HEK293 (cell line): ENCODE measurements at regions not wholly inside any gene's neighbourhood (a gene's known extent, or its start where the extent isn't known, plus 50 kb on each side); places are given as distances from the start of the nearest gene placed in this dataset.

Source experiments
- CTCF ChIA-PET: fragments of 350-600 bp; formaldehyde crosslinking; extraction: SDS; loops from one replicate; lab custom pipeline; 2021; ENCODE audit warnings: antibody characterized with exemption; lab: Yijun Ruan, JAX
- POLR2A ChIA-PET: fragments of 300-600 bp; formaldehyde crosslinking; extraction: SDS; loops from one replicate; lab custom pipeline; 2020; ENCODE audit warnings: antibody characterized with exemption, inconsistent platforms; lab: Yijun Ruan, JAX
- H3K27ac ChIP-seq: fragments of 200-500 bp; sonication (Bioruptor generic); 2 replicates; pipeline ENCODE4 v1.5.1; 2014; ENCODE audit warnings: low read depth, low read length, control low read depth, inconsistent platforms; ENCODE audit errors: extremely low read depth
- H3K36me3 ChIP-seq, 2 experiments: fragments of 200-500 bp in 1 of 2; sonication (Bioruptor generic) in 1 of 2; 1 replicate in 1 of 2; 2 replicates in 1 of 2; pipeline ENCODE4 v1.5.1; 2014 to 2017; ENCODE audit warnings: inconsistent platforms in 2 of 2, low read length in 2 of 2; ENCODE audit not compliant: control insufficient read depth in 2 of 2, insufficient read depth in 1 of 2
- H3K4me1 ChIP-seq: fragments of 200-500 bp; sonication (Bioruptor generic); 2 replicates; pipeline ENCODE4 v1.5.1; 2014; ENCODE audit warnings: mild to moderate bottlenecking, low read length, inconsistent platforms; ENCODE audit not compliant: control insufficient read depth, insufficient read depth
- H3K4me3 ChIP-seq: 2 replicates; pipeline ENCODE4 v1.5.1; 2011; ENCODE audit warnings: low read depth, mild to moderate bottlenecking, control low read depth, low read length, moderate library complexity
- H3K9me3 ChIP-seq: fragments of 200-500 bp; sonication (Bioruptor generic); 2 replicates; pipeline ENCODE4 v1.5.1; 2014; ENCODE audit warnings: low read depth, low read length, inconsistent platforms; ENCODE audit not compliant: control insufficient read depth, insufficient read depth
- OSR2 ChIP-seq: fragments of 450-650 bp; formaldehyde crosslinking; IDR thresholded peaks from 2 replicates; pipeline ENCODE4 v1.5.1; 2016; ENCODE audit warnings: missing biosample characterization, missing genetic modification characterization
- TCF7L2 ChIP-seq: IDR thresholded peaks from 2 replicates; pipeline ENCODE4 v1.6.1; 2011; ENCODE audit warnings: low read depth, mild to moderate bottlenecking, inconsistent platforms, low read length, moderate library complexity, borderline replicate concordance
- ZBTB1 ChIP-seq: fragments of 450-650 bp; formaldehyde crosslinking; IDR thresholded peaks from 2 replicates; pipeline ENCODE4 v1.5.1; 2016; ENCODE audit warnings: missing biosample characterization, missing genetic modification characterization
- ZFHX2 ChIP-seq: fragments of 450-650 bp; formaldehyde crosslinking; conservative IDR thresholded peaks from 2 replicates; pipeline ENCODE4 v1.5.1; 2016; ENCODE audit warnings: missing biosample characterization, missing genetic modification characterization
- ZIC2 ChIP-seq: fragments of 450-650 bp; formaldehyde crosslinking; IDR thresholded peaks from 2 replicates; pipeline ENCODE4 v1.5.1; 2016; ENCODE audit warnings: missing biosample characterization, missing genetic modification characterization
- ZNF10 ChIP-seq: fragments of 450-650 bp; formaldehyde crosslinking; IDR thresholded peaks from 2 replicates; pipeline ENCODE4 v1.5.1; 2017; ENCODE audit warnings: missing biosample characterization, missing genetic modification characterization
- ZNF140 ChIP-seq: fragments of 450-650 bp; formaldehyde crosslinking; IDR thresholded peaks from 2 replicates; pipeline ENCODE4 v1.5.1; 2016; ENCODE audit warnings: missing biosample characterization, missing genetic modification characterization
- ZNF2 ChIP-seq: fragments of 450-650 bp; formaldehyde crosslinking; IDR thresholded peaks from 2 replicates; pipeline ENCODE4 v1.5.1; 2016; ENCODE audit warnings: missing biosample characterization, missing genetic modification characterization
- ZNF214 ChIP-seq: fragments of 450-650 bp; formaldehyde crosslinking; IDR thresholded peaks from 2 replicates; pipeline ENCODE4 v1.5.1; 2017; ENCODE audit warnings: missing biosample characterization, mild to moderate bottlenecking, missing genetic modification characterization, borderline replicate concordance
- ZNF335 ChIP-seq: fragments of 450-650 bp; formaldehyde crosslinking; conservative IDR thresholded peaks from 2 replicates; pipeline ENCODE4 v1.5.1; 2016; ENCODE audit warnings: missing biosample characterization, missing genetic modification characterization
- ZNF394 ChIP-seq: fragments of 450-650 bp; formaldehyde crosslinking; IDR thresholded peaks from 2 replicates; pipeline ENCODE4 v1.5.1; 2016; ENCODE audit warnings: missing biosample characterization, missing genetic modification characterization, mild to moderate bottlenecking, moderate library complexity, borderline replicate concordance
- TF ChIP-seq, protein P1 (sequence below): fragments of 450-650 bp; formaldehyde crosslinking; IDR thresholded peaks from 2 replicates; pipeline ENCODE4 v1.5.1; 2016; ENCODE audit warnings: missing biosample characterization, missing genetic modification characterization, low read depth
- TF ChIP-seq, protein P2 (sequence below): fragments of 450-650 bp; formaldehyde crosslinking; IDR thresholded peaks from 2 replicates; pipeline ENCODE4 v1.5.1; 2017; ENCODE audit warnings: missing biosample characterization, missing genetic modification characterization
- TF ChIP-seq, protein P3 (sequence below): IDR thresholded peaks from 2 replicates; pipeline ENCODE4 v1.6.1; 2011; ENCODE audit warnings: mild to moderate bottlenecking, low read depth, low read length, borderline replicate concordance
- TF ChIP-seq, protein P4 (sequence below): fragments of 450-650 bp; formaldehyde crosslinking; IDR thresholded peaks from 2 replicates; pipeline ENCODE4 v1.5.1; 2016; ENCODE audit warnings: missing biosample characterization, missing genetic modification characterization
- TF ChIP-seq, protein P5 (sequence below): fragments of 450-650 bp; formaldehyde crosslinking; IDR thresholded peaks from 2 replicates; pipeline ENCODE4 v1.5.1; 2016; ENCODE audit warnings: missing biosample characterization, missing genetic modification characterization
- TF ChIP-seq, protein P6 (sequence below): fragments of 450-650 bp; formaldehyde crosslinking; IDR thresholded peaks from 2 replicates; pipeline ENCODE4 v1.5.1; 2016; ENCODE audit warnings: missing biosample characterization, missing genetic modification characterization

DNA sequence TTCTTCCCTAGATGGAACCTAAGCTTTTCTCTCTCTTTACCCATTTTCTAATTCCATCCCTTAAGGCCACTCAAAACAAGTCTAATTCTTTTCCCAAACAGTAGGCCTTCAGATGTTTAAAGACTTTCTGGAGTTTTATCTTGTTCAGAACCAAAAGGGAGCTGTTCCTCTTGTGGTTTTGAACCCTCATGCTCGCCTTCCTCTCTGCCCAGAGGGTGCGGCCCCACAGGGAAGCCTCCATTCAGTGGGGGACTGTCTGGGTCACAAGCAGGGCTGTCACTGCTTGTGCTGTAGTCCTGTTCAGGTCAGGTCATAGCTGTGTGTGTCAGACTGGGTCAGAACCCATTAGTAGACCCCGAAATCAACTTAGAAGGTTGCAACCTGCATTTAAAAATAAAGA lies 56.5 kb downstream of the TET3 start:
- Histone ChIP-seq H3K4me1 (no peaks in the 10 kb centered on the region), H3K27ac (no peak overlapping the region), H3K9me3 (no peaks in the 10 kb centered on the region), H3K36me3 (no peaks in the 10 kb centered on the region), H3K4me3 (no peak overlapping the region)
- CTCF ChIA-PET, result interaction anchor here (0.6 to 0.7 kb wide), 4 partner anchors 12 to 53 kb away, joined by 3 to 6 read pairs (median 4); no protein-coding TSS in a partner anchor
- POLR2A ChIA-PET, result interaction anchor here (0.6 kb wide), 1 partner anchor 98 kb away, joined by 3 read pairs; no protein-coding TSS in a partner anchor
- no peak for TF ChIP-seq ZNF335 (tag by site-specific recombination)
- no peak for TF ChIP-seq ZFHX2 (tag by site-specific recombination)

DNA sequence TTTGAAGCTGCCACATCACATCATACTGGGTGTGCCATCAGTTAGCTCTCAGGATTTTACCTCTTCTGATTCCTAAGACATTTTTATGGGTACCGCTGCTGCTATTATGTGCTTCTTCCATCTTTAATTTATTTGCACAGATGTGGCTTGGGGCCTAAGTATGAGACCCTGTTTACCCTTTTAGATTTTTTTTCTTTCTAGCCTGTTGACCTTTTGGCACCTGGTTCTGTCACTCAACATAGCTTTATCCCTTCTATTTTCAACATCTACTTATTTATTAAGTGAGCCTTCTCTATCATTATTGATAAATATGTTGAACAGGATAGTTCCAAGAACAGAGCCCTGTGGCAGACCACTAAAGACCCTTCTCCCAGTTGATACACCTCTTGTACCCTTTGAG lies 57.0 kb downstream of the TET3 start:
- H3K9me3 ChIP-seq, result no peaks in the 10 kb centered on the region
- peaks cover 0 to 3% of the 10 kb centered on the region in 2 experiments; a peak in 1 of 3 replicates for H3K36me3 ChIP-seq
- no peak overlapping the region for H3K4me3 ChIP-seq
- ChIA-PET CTCF (interaction anchor here (0.6 to 0.7 kb wide), 2 partner anchors 13 to 18 kb away, joined by 3 to 4 read pairs; no protein-coding TSS in a partner anchor), POLR2A (no interaction called here)
- no peaks in the 10 kb centered on the region for H3K4me1 ChIP-seq
- TF ChIP-seq ZNF10 (no peak), OSR2 (no peak), TCF7L2 (no peak)
- TF ChIP-seq, protein P1, sequence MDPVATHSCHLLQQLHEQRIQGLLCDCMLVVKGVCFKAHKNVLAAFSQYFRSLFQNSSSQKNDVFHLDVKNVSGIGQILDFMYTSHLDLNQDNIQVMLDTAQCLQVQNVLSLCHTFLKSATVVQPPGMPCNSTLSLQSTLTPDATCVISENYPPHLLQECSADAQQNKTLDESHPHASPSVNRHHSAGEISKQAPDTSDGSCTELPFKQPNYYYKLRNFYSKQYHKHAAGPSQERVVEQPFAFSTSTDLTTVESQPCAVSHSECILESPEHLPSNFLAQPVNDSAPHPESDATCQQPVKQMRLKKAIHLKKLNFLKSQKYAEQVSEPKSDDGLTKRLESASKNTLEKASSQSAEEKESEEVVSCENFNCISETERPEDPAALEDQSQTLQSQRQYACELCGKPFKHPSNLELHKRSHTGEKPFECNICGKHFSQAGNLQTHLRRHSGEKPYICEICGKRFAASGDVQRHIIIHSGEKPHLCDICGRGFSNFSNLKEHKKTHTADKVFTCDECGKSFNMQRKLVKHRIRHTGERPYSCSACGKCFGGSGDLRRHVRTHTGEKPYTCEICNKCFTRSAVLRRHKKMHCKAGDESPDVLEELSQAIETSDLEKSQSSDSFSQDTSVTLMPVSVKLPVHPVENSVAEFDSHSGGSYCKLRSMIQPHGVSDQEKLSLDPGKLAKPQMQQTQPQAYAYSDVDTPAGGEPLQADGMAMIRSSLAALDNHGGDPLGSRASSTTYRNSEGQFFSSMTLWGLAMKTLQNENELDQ, result no peak
- TF ChIP-seq, protein P2, sequence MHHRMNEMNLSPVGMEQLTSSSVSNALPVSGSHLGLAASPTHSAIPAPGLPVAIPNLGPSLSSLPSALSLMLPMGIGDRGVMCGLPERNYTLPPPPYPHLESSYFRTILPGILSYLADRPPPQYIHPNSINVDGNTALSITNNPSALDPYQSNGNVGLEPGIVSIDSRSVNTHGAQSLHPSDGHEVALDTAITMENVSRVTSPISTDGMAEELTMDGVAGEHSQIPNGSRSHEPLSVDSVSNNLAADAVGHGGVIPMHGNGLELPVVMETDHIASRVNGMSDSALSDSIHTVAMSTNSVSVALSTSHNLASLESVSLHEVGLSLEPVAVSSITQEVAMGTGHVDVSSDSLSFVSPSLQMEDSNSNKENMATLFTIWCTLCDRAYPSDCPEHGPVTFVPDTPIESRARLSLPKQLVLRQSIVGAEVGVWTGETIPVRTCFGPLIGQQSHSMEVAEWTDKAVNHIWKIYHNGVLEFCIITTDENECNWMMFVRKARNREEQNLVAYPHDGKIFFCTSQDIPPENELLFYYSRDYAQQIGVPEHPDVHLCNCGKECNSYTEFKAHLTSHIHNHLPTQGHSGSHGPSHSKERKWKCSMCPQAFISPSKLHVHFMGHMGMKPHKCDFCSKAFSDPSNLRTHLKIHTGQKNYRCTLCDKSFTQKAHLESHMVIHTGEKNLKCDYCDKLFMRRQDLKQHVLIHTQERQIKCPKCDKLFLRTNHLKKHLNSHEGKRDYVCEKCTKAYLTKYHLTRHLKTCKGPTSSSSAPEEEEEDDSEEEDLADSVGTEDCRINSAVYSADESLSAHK, result no peak
- H3K27ac ChIP-seq, result no peak overlapping the region

DNA sequence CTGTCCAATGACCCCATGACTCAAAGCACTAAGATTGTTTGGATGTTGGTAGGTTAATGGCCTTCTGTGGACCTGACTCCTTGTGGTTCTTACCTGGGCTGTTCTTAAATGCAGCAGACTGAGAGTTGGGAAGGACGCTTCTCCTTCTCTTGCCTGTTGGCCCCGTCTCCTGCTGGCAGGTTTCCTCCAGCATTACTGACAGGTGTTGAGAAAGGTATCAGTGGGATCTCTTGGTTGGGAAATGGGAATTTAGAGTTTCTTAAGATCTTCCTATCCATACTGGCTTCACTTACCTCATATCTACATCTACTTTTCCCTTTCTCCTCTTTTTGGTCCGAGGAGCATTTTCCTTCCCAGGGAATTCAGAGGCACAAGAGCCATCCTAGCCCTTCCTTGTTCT lies 57.9 kb downstream of the TET3 start:
- peaks cover 0 to 9% of the 10 kb centered on the region in 2 experiments; a peak in 1 of 3 replicates for H3K36me3 ChIP-seq
- H3K9me3 ChIP-seq, result no peaks in the 10 kb centered on the region
- no peak overlapping the region for H3K27ac ChIP-seq
- H3K4me1 ChIP-seq, result no peaks in the 10 kb centered on the region
- ChIA-PET CTCF (interaction anchor here (0.5 kb wide), 1 partner anchor 609 kb away, joined by 4 read pairs; no protein-coding TSS in a partner anchor), POLR2A (interaction anchor here (0.5 kb wide), 2 partner anchors 39 to 75 kb away, joined by 4 to 5 read pairs; no protein-coding TSS in a partner anchor)
- H3K4me3 ChIP-seq, result no peak overlapping the region
- TF ChIP-seq ZNF2 (tag by site-specific recombination) (no peak), ZBTB1 (tag by site-specific recombination) (no peak), ZIC2 (tag by site-specific recombination) (no peak), ZNF140 (no peak), ZNF394 (tag by site-specific recombination) (no peak), ZNF214 (no peak)
- TF ChIP-seq, protein P3, sequence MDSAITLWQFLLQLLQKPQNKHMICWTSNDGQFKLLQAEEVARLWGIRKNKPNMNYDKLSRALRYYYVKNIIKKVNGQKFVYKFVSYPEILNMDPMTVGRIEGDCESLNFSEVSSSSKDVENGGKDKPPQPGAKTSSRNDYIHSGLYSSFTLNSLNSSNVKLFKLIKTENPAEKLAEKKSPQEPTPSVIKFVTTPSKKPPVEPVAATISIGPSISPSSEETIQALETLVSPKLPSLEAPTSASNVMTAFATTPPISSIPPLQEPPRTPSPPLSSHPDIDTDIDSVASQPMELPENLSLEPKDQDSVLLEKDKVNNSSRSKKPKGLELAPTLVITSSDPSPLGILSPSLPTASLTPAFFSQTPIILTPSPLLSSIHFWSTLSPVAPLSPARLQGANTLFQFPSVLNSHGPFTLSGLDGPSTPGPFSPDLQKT, result no peak
- TF ChIP-seq, protein P4, sequence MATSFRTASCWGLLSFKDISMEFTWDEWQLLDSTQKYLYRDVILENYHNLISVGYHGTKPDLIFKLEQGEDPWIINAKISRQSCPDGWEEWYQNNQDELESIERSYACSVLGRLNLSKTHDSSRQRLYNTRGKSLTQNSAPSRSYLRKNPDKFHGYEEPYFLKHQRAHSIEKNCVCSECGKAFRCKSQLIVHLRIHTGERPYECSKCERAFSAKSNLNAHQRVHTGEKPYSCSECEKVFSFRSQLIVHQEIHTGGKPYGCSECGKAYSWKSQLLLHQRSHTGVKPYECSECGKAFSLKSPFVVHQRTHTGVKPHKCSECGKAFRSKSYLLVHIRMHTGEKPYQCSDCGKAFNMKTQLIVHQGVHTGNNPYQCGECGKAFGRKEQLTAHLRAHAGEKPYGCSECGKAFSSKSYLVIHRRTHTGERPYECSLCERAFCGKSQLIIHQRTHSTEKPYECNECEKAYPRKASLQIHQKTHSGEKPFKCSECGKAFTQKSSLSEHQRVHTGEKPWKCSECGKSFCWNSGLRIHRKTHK, result no peak
- TF ChIP-seq, protein P5, sequence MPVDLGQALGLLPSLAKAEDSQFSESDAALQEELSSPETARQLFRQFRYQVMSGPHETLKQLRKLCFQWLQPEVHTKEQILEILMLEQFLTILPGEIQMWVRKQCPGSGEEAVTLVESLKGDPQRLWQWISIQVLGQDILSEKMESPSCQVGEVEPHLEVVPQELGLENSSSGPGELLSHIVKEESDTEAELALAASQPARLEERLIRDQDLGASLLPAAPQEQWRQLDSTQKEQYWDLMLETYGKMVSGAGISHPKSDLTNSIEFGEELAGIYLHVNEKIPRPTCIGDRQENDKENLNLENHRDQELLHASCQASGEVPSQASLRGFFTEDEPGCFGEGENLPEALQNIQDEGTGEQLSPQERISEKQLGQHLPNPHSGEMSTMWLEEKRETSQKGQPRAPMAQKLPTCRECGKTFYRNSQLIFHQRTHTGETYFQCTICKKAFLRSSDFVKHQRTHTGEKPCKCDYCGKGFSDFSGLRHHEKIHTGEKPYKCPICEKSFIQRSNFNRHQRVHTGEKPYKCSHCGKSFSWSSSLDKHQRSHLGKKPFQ (tag by site-specific recombination), result no peak
- TF ChIP-seq, protein P6, sequence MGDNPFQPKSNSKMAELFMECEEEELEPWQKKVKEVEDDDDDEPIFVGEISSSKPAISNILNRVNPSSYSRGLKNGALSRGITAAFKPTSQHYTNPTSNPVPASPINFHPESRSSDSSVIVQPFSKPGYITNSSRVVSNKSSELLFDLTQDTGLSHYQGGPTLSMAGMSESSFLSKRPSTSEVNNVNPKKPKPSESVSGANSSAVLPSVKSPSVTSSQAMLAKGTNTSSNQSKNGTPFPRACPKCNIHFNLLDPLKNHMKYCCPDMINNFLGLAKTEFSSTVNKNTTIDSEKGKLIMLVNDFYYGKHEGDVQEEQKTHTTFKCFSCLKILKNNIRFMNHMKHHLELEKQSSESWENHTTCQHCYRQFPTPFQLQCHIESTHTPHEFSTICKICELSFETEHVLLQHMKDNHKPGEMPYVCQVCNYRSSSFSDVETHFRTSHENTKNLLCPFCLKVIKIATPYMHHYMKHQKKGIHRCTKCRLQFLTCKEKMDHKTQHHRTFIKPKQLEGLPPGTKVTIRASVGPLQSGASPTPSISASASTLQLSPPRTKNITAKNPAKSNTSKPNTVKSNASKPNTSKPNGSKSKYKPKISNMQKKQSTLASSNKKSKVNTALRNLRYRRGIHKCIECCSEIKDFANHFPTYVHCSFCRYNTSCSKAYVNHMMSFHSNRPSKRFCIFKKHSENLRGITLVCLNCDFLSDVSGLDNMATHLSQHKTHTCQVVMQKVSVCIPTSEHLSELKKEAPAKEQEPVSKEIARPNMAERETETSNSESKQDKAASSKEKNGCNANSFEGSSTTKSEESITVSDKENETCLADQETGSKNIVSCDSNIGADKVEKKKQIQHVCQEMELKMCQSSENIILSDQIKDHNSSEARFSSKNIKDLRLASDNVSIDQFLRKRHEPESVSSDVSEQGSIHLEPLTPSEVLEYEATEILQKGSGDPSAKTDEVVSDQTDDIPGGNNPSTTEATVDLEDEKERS (tag by site-specific recombination), result no peak
